ENCODE measurements at regions not wholly inside any gene's neighbourhood (a gene's known extent, or its start where the extent isn't known, plus 50 kb on each side); places are given as distances from the start of the nearest gene placed in this dataset.

DNA sequence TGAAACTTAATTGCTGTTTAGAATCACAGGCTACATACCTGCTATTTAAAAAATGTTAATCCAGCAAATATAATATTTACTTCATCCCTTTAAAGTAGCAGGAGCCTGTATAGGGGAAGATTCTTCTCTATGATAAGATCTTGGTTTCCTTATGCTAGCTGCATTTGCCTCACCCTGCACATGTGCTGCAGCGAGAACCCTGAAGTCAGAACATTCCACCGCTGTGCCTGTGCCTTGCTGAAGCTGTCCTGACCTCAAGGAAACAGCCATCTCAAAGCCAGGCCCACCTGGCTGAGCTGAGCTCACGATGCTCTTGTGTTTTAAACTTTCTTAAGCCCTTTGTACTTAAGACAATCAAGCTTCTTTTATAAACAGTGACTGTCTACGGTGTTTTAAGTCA is 355.0 kb upstream of the PCDH20 start:
- no peaks in the 10 kb centered on the region for H3K36me3 Mint-ChIP-seq
- H3K4me3 Mint-ChIP-seq = no peak overlapping the region
- no peak for DNase-seq (ENCODE audit: low spot score)
- CTCF ChIA-PET = no interaction called here
- H3K9me3 Mint-ChIP-seq = no peaks in the 10 kb centered on the region
- H3K27me3 Mint-ChIP-seq (ENCODE audit: low read depth) = no peaks in the 10 kb centered on the region
- ATAC-seq = peak; percentile 48; the same call in 1 of the 2 replicates
- POLR2A ChIA-PET = no interaction called here
- no peak overlapping the region for H3K27ac Mint-ChIP-seq
- H3K4me1 Mint-ChIP-seq = no peaks in the 10 kb centered on the region
- TF ChIP-seq ZNF396 (CRISPR knock-in tag; IDR thresholded peaks at IDR 0.05; ENCODE audit: borderline replicate concordance) (no peak), RORB (CRISPR knock-in tag; IDR thresholded peaks at IDR 0.05) (no peak), ZNF416 (CRISPR knock-in tag; IDR thresholded peaks at IDR 0.05) (no peak), ZNF263 (CRISPR knock-in tag; IDR thresholded peaks at IDR 0.05; ENCODE audit: low read depth) (no peak), JAZF1 (CRISPR knock-in tag; IDR thresholded peaks at IDR 0.05) (no peak), PRRX2 (CRISPR knock-in tag; IDR thresholded peaks at IDR 0.05) (no peak), FOXP1 (CRISPR knock-in tag; IDR thresholded peaks at IDR 0.05; ENCODE audit: borderline replicate concordance) (no peak), KAT7 (CRISPR knock-in tag; IDR thresholded peaks at IDR 0.05; ENCODE audit: borderline replicate concordance) (no peak), GABPB1 (CRISPR knock-in tag; IDR thresholded peaks at IDR 0.05) (no peak), ESRRA (CRISPR knock-in tag; IDR thresholded peaks at IDR 0.05; ENCODE audit: borderline replicate concordance) (no peak), ELF4 (CRISPR knock-in tag; IDR thresholded peaks at IDR 0.05; ENCODE audit: low read depth) (no peak)
- TF ChIP-seq, protein P1, sequence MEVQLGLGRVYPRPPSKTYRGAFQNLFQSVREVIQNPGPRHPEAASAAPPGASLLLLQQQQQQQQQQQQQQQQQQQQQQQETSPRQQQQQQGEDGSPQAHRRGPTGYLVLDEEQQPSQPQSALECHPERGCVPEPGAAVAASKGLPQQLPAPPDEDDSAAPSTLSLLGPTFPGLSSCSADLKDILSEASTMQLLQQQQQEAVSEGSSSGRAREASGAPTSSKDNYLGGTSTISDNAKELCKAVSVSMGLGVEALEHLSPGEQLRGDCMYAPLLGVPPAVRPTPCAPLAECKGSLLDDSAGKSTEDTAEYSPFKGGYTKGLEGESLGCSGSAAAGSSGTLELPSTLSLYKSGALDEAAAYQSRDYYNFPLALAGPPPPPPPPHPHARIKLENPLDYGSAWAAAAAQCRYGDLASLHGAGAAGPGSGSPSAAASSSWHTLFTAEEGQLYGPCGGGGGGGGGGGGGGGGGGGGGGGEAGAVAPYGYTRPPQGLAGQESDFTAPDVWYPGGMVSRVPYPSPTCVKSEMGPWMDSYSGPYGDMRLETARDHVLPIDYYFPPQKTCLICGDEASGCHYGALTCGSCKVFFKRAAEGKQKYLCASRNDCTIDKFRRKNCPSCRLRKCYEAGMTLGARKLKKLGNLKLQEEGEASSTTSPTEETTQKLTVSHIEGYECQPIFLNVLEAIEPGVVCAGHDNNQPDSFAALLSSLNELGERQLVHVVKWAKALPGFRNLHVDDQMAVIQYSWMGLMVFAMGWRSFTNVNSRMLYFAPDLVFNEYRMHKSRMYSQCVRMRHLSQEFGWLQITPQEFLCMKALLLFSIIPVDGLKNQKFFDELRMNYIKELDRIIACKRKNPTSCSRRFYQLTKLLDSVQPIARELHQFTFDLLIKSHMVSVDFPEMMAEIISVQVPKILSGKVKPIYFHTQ (CRISPR knock-in tag; IDR thresholded peaks at IDR 0.05) = no peak
- TF ChIP-seq, protein P2, sequence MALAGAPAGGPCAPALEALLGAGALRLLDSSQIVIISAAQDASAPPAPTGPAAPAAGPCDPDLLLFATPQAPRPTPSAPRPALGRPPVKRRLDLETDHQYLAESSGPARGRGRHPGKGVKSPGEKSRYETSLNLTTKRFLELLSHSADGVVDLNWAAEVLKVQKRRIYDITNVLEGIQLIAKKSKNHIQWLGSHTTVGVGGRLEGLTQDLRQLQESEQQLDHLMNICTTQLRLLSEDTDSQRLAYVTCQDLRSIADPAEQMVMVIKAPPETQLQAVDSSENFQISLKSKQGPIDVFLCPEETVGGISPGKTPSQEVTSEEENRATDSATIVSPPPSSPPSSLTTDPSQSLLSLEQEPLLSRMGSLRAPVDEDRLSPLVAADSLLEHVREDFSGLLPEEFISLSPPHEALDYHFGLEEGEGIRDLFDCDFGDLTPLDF (CRISPR knock-in tag; IDR thresholded peaks at IDR 0.05) = no peak
- TF ChIP-seq, protein P3, sequence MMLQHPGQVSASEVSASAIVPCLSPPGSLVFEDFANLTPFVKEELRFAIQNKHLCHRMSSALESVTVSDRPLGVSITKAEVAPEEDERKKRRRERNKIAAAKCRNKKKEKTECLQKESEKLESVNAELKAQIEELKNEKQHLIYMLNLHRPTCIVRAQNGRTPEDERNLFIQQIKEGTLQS (CRISPR knock-in tag; conservative IDR thresholded peaks at IDR 0.05) = no peak
- TF ChIP-seq, protein P4, sequence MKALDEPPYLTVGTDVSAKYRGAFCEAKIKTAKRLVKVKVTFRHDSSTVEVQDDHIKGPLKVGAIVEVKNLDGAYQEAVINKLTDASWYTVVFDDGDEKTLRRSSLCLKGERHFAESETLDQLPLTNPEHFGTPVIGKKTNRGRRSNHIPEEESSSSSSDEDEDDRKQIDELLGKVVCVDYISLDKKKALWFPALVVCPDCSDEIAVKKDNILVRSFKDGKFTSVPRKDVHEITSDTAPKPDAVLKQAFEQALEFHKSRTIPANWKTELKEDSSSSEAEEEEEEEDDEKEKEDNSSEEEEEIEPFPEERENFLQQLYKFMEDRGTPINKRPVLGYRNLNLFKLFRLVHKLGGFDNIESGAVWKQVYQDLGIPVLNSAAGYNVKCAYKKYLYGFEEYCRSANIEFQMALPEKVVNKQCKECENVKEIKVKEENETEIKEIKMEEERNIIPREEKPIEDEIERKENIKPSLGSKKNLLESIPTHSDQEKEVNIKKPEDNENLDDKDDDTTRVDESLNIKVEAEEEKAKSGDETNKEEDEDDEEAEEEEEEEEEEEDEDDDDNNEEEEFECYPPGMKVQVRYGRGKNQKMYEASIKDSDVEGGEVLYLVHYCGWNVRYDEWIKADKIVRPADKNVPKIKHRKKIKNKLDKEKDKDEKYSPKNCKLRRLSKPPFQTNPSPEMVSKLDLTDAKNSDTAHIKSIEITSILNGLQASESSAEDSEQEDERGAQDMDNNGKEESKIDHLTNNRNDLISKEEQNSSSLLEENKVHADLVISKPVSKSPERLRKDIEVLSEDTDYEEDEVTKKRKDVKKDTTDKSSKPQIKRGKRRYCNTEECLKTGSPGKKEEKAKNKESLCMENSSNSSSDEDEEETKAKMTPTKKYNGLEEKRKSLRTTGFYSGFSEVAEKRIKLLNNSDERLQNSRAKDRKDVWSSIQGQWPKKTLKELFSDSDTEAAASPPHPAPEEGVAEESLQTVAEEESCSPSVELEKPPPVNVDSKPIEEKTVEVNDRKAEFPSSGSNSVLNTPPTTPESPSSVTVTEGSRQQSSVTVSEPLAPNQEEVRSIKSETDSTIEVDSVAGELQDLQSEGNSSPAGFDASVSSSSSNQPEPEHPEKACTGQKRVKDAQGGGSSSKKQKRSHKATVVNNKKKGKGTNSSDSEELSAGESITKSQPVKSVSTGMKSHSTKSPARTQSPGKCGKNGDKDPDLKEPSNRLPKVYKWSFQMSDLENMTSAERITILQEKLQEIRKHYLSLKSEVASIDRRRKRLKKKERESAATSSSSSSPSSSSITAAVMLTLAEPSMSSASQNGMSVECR (CRISPR knock-in tag; IDR thresholded peaks at IDR 0.05; ENCODE audit: borderline replicate concordance) = no peak
- TF ChIP-seq, protein P5, sequence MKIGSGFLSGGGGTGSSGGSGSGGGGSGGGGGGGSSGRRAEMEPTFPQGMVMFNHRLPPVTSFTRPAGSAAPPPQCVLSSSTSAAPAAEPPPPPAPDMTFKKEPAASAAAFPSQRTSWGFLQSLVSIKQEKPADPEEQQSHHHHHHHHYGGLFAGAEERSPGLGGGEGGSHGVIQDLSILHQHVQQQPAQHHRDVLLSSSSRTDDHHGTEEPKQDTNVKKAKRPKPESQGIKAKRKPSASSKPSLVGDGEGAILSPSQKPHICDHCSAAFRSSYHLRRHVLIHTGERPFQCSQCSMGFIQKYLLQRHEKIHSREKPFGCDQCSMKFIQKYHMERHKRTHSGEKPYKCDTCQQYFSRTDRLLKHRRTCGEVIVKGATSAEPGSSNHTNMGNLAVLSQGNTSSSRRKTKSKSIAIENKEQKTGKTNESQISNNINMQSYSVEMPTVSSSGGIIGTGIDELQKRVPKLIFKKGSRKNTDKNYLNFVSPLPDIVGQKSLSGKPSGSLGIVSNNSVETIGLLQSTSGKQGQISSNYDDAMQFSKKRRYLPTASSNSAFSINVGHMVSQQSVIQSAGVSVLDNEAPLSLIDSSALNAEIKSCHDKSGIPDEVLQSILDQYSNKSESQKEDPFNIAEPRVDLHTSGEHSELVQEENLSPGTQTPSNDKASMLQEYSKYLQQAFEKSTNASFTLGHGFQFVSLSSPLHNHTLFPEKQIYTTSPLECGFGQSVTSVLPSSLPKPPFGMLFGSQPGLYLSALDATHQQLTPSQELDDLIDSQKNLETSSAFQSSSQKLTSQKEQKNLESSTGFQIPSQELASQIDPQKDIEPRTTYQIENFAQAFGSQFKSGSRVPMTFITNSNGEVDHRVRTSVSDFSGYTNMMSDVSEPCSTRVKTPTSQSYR (CRISPR knock-in tag; IDR thresholded peaks at IDR 0.05) = no peak
- TF ChIP-seq, protein P6, sequence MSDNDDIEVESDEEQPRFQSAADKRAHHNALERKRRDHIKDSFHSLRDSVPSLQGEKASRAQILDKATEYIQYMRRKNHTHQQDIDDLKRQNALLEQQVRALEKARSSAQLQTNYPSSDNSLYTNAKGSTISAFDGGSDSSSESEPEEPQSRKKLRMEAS (CRISPR knock-in tag; IDR thresholded peaks at IDR 0.05) = no peak
